GM23248 (cell line): ENCODE measurements at regions not wholly inside any gene's neighbourhood (a gene's known extent, or its start where the extent isn't known, plus 50 kb on each side); places are given as distances from the start of the nearest gene placed in this dataset.

Experiments used
- EZH2 ChIP-seq: fragments of 200-600 bp; sonication (generic); IDR thresholded peaks from 2 replicates; pipeline ENCODE4 v1.6.1; 2018; ENCODE audit warnings: antibody characterized with exemption, mild to moderate bottlenecking; ENCODE audit not compliant: insufficient read depth, poor library complexity, severe bottlenecking
- EZH2phosphoT487 ChIP-seq: fragments of 200-600 bp; sonication (generic); IDR thresholded peaks from 2 replicates; pipeline ENCODE4 v1.6.1; 2018; ENCODE audit warnings: antibody characterized with exemption, moderate library complexity, mild to moderate bottlenecking, low read depth; ENCODE audit not compliant: insufficient read depth

GRCh38 chr11:12617632-12618031 lies 56.6 kb upstream of the TEAD1 start:
- TF ChIP-seq EZH2phosphoT487 (no peak), EZH2 (no peak)
